Tibial artery (tissue), 4 donors: ENCODE measurements at regions not wholly inside any gene's neighbourhood (a gene's known extent, or its start where the extent isn't known, plus 50 kb on each side); places are given as distances from the start of the nearest gene placed in this dataset.
"Not testable (repeated sequence)": the region's sequence is repeated elsewhere in the genome, so short reads cannot be mapped to it uniquely, and the experiment has no call there.

Source experiments
- DNase-seq, 2 donors: peaks; one replicate each; pipeline ENCODE4 v3.0.0-alpha.2; 2019
- H3K27ac ChIP-seq, 2 donors: fragments of 200-600 bp; sonication (generic) in 1 of 2; 1 replicate in 1 of 2; 2 replicates in 1 of 2; pipeline ENCODE4 v1.5.1; 2018 to 2019; ENCODE audit warnings: mild to moderate bottlenecking in 1 of 2
- H3K27me3 ChIP-seq, 2 donors: fragments of 200-600 bp; sonication (generic) in 1 of 2; one replicate each; pipeline versions ENCODE4 v1.5.1 to v1.6.0; 2016 to 2019
- H3K36me3 ChIP-seq, 3 donors: fragments of 200-600 bp; sonication (generic) in 2 of 3; one replicate each; pipeline ENCODE4 v1.5.1; 2016 to 2019; ENCODE audit warnings: mild to moderate bottlenecking in 2 of 3
- H3K4me1 ChIP-seq, 4 donors: fragments of 200-600 bp; sonication (generic) in 2 of 4; 1 replicate in 3 of 4; 2 replicates in 1 of 4; pipeline ENCODE4 v1.5.1; 2016 to 2019
- H3K4me3 ChIP-seq, 2 donors: fragments of 200-600 bp; sonication (generic) in 1 of 2; 1 replicate in 1 of 2; 2 replicates in 1 of 2; pipeline ENCODE4 v1.5.1; 2018 to 2019; ENCODE audit warnings: mild to moderate bottlenecking in 2 of 2
- H3K9me3 ChIP-seq, 3 donors: fragments of 200-600 bp; sonication (generic) in 1 of 3; one replicate each; pipeline ENCODE4 v1.5.1; 2016 to 2019
- intact Hi-C: fragments of 100-400 bp; cut with DNase I; formaldehyde crosslinking; loops from one replicate; pipeline ENCODE4 v1.15.0; 2023; ENCODE audit warnings: low total_unique reads
- TF ChIP-seq, protein P1 (sequence below), 2 experiments: fragments of 200-600 bp in 1 of 2; fragments of 450-650 bp in 1 of 2; IDR thresholded peaks; one replicate each; pipeline ENCODE4 v1.5.1; 2017 to 2019; ENCODE audit warnings: antibody characterized with exemption in 2 of 2, mild to moderate bottlenecking in 1 of 2, moderate library complexity in 1 of 2

DNA sequence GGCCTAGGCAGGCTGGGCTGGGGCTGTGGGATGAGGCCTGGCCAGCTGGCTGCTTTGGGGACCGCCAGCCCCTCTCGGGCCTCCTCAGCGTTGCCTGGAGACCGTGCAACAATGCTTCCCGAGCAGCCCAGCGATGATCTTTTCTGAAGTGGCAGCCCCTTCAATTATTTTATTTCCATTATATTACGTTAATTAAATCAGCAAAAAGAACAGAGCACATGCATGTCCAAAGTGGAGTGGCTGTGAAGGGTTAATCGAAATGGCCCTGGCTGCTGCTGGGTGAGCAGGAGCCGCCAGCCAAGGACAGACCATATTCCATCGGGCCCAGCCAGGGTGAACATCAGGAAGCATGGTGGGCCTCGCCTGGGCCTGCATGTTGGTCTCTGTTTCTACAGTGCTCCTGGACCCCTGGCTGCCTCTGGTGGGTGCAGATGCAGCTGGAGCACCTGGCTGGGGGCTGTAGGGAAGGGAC lies 245.5 kb downstream of the MYCN start:
- no peak for DNase-seq
- Histone ChIP-seq H3K4me3 (no peak overlapping the region), H3K36me3 (no peaks in the 10 kb centered on the region), H3K27me3 (no peaks in the 10 kb centered on the region), H3K4me1 (no peaks in the 10 kb centered on the region), H3K9me3 (no peaks in the 10 kb centered on the region), H3K27ac (no peak overlapping the region)
- intact Hi-C loops, result no loop called here
- TF ChIP-seq, protein P1, sequence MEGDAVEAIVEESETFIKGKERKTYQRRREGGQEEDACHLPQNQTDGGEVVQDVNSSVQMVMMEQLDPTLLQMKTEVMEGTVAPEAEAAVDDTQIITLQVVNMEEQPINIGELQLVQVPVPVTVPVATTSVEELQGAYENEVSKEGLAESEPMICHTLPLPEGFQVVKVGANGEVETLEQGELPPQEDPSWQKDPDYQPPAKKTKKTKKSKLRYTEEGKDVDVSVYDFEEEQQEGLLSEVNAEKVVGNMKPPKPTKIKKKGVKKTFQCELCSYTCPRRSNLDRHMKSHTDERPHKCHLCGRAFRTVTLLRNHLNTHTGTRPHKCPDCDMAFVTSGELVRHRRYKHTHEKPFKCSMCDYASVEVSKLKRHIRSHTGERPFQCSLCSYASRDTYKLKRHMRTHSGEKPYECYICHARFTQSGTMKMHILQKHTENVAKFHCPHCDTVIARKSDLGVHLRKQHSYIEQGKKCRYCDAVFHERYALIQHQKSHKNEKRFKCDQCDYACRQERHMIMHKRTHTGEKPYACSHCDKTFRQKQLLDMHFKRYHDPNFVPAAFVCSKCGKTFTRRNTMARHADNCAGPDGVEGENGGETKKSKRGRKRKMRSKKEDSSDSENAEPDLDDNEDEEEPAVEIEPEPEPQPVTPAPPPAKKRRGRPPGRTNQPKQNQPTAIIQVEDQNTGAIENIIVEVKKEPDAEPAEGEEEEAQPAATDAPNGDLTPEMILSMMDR (IDR thresholded peaks at IDR 0.05), result no peak

DNA sequence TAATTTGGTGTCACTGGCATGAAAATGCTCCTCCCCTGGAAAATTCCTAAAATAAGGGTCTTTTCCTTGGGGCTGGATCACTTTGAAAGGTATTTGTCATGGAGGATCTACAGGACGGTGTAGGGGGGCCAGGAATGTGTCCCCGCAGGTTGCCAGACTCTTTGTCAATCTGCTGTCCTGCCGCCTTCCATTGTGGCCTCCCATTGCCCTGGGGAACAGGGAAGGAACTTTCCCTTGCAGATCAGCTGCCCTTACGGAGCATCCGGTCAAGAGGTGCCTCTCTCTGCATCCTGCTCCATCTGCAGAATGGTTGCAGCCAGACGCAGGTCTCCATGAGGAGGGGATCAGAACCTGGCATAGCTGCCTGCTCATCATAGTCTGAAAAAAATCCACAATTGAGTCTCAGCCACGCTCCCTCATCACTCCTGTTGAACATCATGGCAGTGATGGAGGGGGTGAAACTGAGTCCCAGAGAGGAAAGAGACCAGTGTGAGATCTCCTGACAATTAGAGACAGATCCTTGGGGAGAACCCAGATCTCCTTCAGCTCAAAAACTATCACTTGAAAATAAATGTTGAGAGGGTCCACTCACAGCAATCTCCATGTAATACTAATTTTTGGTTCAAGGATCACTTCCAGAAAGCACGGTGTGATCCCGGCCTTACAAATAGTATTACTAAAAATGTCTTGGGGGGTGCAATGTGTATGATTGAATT lies 244.8 kb downstream of the MYCN start:
- H3K27me3 ChIP-seq, result no peaks in the 10 kb centered on the region
- intact Hi-C loops, result no loop called here
- no peak overlapping the region for H3K4me3 ChIP-seq
- no peak for DNase-seq
- TF ChIP-seq, protein P1 (IDR thresholded peaks at IDR 0.05), result no peak
- no peaks in the 10 kb centered on the region for H3K36me3 ChIP-seq
- no peak overlapping the region for H3K27ac ChIP-seq
- no peaks in the 10 kb centered on the region for H3K9me3 ChIP-seq
- H3K4me1 ChIP-seq, result no peaks in the 10 kb centered on the region

DNA sequence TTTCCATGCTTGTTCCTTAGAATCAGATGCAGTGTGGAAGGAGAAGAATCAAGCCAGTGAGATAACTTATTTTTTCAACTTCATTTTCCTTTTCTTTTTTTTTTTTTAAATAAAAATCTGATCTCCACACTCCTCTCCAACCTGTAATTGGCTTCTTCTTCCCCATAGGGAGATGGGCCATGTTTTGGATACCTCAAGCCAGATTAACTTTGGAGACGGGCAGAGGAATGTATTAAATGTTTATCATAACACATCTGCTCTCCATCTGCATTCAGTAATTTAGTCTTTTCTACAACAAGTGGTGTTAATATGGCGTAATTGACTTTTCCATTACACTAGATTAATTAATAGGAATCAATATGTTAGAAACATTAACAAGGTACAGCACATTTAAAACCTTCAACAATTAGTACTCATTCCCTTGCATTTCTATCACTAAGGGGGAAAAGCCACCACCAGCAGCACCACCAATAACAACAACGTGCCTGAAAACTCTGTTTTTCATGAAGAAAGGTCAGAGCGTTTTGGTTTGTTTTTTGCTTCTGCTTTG lies 244.1 kb downstream of the MYCN start:
- TF ChIP-seq, protein P1 (IDR thresholded peaks at IDR 0.05), result no peak
- Histone ChIP-seq H3K4me1 (no peaks in the 10 kb centered on the region), H3K27me3 (peaks cover 0 to 3% of the 10 kb centered on the region in 2 donors), H3K9me3 (no peaks in the 10 kb centered on the region), H3K4me3 (no peak overlapping the region), H3K36me3 (no peaks in the 10 kb centered on the region), H3K27ac (no peak overlapping the region)
- intact Hi-C loops, result no loop called here
- no peak for DNase-seq

DNA sequence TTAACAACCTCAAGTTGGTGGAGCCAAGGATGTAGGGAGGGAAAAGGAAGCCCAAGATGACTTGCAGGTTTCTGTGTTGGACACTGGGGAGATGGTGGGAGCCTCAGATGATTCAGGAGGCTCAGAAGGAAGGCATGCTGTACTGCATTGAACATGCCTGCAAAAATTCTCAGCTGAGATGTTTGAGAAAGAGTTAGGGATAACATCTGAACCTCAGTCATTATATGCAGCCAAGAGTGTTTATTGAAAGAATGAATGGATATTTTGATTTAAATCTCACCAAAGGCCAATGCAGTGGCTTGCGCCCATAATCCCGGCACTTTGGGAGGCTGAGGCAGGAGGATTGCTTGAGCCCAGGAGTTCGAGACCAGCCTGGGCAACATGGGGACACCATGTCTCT lies 243.0 kb downstream of the MYCN start:
- Histone ChIP-seq H3K4me1 (no peaks in the 10 kb centered on the region), H3K4me3 (no peak overlapping the region), H3K9me3 (no peaks in the 10 kb centered on the region), H3K36me3 (no peaks in the 10 kb centered on the region), H3K27ac (no peak overlapping the region), H3K27me3 (peaks cover 0 to 3% of the 10 kb centered on the region in 2 donors)
- intact Hi-C loops, result no loop called here
- TF ChIP-seq, protein P1 (IDR thresholded peaks at IDR 0.05), result no peak
- DNase-seq, result no peak

DNA sequence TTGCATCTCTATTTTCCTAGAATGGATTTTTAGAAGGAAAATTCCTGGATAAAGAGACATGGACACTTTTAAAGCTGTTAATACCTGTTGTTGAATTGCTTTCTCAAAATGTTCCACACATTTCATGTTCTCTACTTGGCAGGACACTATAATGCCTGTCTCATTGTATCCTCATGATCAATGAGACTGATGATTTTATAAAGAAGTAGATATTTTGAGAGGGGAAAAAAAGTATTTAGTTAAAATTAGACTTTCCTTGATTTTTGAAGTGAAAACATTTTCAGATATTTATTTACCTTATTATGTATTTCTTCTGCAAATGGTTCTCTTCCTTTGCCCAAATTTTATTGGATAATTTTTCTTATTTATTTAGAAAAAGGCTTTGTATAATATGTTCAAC lies 242.5 kb downstream of the MYCN start:
- Histone ChIP-seq H3K4me1 (no peaks in the 10 kb centered on the region), H3K9me3 (no peaks in the 10 kb centered on the region), H3K4me3 (no peak overlapping the region), H3K27ac (no peak overlapping the region), H3K36me3 (no peaks in the 10 kb centered on the region), H3K27me3 (peaks cover 0 to 3% of the 10 kb centered on the region in 2 donors)
- intact Hi-C loops, result no loop called here
- TF ChIP-seq, protein P1 (IDR thresholded peaks at IDR 0.05), result no peak
- DNase-seq, result no peak

DNA sequence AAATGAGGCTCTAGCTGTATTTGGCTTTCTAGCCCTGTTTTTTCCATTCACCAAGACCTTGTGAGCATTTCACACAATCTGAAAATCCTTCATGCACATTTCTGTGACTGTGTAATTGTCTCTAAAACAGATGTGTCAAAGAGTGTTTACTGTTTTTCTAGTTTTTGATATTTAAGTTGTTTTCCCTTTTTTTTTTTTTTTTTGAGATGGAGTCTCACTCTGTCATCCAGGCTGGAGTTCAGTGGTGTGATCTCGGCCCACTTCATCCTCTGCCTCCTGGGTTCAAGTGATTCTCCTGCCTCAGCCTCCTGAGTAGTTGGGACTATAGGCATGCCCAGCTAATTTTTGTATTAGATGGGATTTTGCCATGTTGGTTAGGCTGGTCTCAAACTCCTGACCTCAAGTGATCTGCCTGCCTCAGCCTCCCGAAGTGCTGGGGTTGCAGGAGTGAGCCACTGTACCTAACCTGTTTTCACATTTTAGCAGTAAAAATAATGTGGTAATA lies 242.0 kb downstream of the MYCN start:
- H3K27me3 ChIP-seq, H3K9me3 ChIP-seq, H3K27ac ChIP-seq, H3K4me3 ChIP-seq, DNase-seq, H3K36me3 ChIP-seq, intact Hi-C loops, H3K4me1 ChIP-seq: not testable (repeated sequence)
